ENCODE measurements at regions not wholly inside any gene's neighbourhood (a gene's known extent, or its start where the extent isn't known, plus 50 kb on each side); places are given as distances from the start of the nearest gene placed in this dataset.

GRCh38 chr10:62907470-62908212 is 91.5 kb upstream of the EGR2 start:
- no peak for DNase-seq (ENCODE audit: low read depth)
- H3K4me3 ChIP-seq (ENCODE audit: low read depth, low read length): no peak overlapping the region
- TF ChIP-seq MYC (IDR thresholded peaks at IDR 0.05; ENCODE audit: low read depth, low read length) (no peak), POLR2A (IDR thresholded peaks at IDR 0.05; ENCODE audit: extremely low read depth, insufficient read length) (no peak), MAX (IDR thresholded peaks at IDR 0.05; ENCODE audit: low read depth, low read length) (no peak)

GRCh38 chr10:62904281-62904875 is 88.2 kb upstream of the EGR2 start:
- TF ChIP-seq CTCF (IDR thresholded peaks at IDR 0.05; ENCODE audit: low read depth, low read length): no peak
- TF ChIP-seq MYC (IDR thresholded peaks at IDR 0.05; ENCODE audit: low read depth, low read length): no peak
- no peak overlapping the region for H3K4me3 ChIP-seq (ENCODE audit: low read depth, low read length)

GRCh38 chr10:62903828-62904227 is 87.7 kb upstream of the EGR2 start:
- H3K4me3 ChIP-seq (ENCODE audit: low read depth, low read length): no peak overlapping the region
- peak; percentile 50 for DNase-seq (ENCODE audit: low read depth)

More at GRCh38 chr10:62904281-62904875, 88.2 kb upstream of the EGR2 start:
- no peak for DNase-seq (ENCODE audit: low read depth)

GRCh38 chr10:62900829-62901571 is 84.8 kb upstream of the EGR2 start:
- H3K4me3 ChIP-seq (ENCODE audit: low read depth, low read length): no peak overlapping the region
- DNase-seq (ENCODE audit: low read depth): peak; percentile 29
- TF ChIP-seq MYC (IDR thresholded peaks at IDR 0.05; ENCODE audit: low read depth, low read length): no peak
- TF ChIP-seq POLR2A (IDR thresholded peaks at IDR 0.05; ENCODE audit: extremely low read depth, insufficient read length): no peak
- no peak for TF ChIP-seq CTCF (IDR thresholded peaks at IDR 0.05; ENCODE audit: low read depth, low read length)
- no peak for TF ChIP-seq MAX (IDR thresholded peaks at IDR 0.05; ENCODE audit: low read depth, low read length)

More at GRCh38 chr10:62903828-62904227, 87.7 kb upstream of the EGR2 start:
- no peak for TF ChIP-seq POLR2A (IDR thresholded peaks at IDR 0.05; ENCODE audit: extremely low read depth, insufficient read length)
- no peak for TF ChIP-seq MAX (IDR thresholded peaks at IDR 0.05; ENCODE audit: low read depth, low read length)
- no peak for TF ChIP-seq MYC (IDR thresholded peaks at IDR 0.05; ENCODE audit: low read depth, low read length)

GRCh38 chr10:62899311-62899710 is 83.1 kb upstream of the EGR2 start:
- H3K4me3 ChIP-seq (ENCODE audit: low read depth, low read length): no peak overlapping the region
- DNase-seq (ENCODE audit: low read depth): no peak
- TF ChIP-seq CTCF (IDR thresholded peaks at IDR 0.05; ENCODE audit: low read depth, low read length) (no peak), MYC (IDR thresholded peaks at IDR 0.05; ENCODE audit: low read depth, low read length) (no peak), MAX (IDR thresholded peaks at IDR 0.05; ENCODE audit: low read depth, low read length) (no peak), POLR2A (IDR thresholded peaks at IDR 0.05; ENCODE audit: extremely low read depth, insufficient read length) (no peak)

GRCh38 chr10:62895063-62895462 is 78.9 kb upstream of the EGR2 start:
- peak; percentile 82 for DNase-seq (ENCODE audit: low read depth)
- peak; percentile 21; the same call in 1 of the 2 replicates for TF ChIP-seq MAX (IDR thresholded peaks at IDR 0.05; ENCODE audit: low read depth, low read length)
- TF ChIP-seq CTCF (IDR thresholded peaks at IDR 0.05; ENCODE audit: low read depth, low read length): no peak
- TF ChIP-seq MYC (IDR thresholded peaks at IDR 0.05; ENCODE audit: low read depth, low read length): peak; percentile 35; the same call in 1 of the 2 replicates
- no peak for TF ChIP-seq POLR2A (IDR thresholded peaks at IDR 0.05; ENCODE audit: extremely low read depth, insufficient read length)
- H3K4me3 ChIP-seq (ENCODE audit: low read depth, low read length): no peak overlapping the region

All from NB4 (cell line).